Heart right ventricle (tissue), 16 donors: ENCODE measurements at regions not wholly inside any gene's neighbourhood (a gene's known extent, or its start where the extent isn't known, plus 50 kb on each side); places are given as distances from the start of the nearest gene placed in this dataset.

ENCODE experiments used
- ATAC-seq, 8 donors: fragments of 200-7000 bp; cut with Tn5 transposase; one replicate each; pipeline ENCODE4 v1.9.1; 2020; ENCODE audit warnings: mild to moderate bottlenecking in 8 of 8, moderate library complexity in 8 of 8, moderate number of reproducible peaks in 1 of 8
- DNase-seq, 2 donors: peaks; one replicate each; pipeline ENCODE4 v3.0.0-alpha.2; 2020
- H3K27ac ChIP-seq, 10 donors: fragments of 200-600 bp; sonication (generic) in 2 of 10; one replicate each; pipeline versions ENCODE4 v1.5.0 to v1.8.0; 2020 to 2022; ENCODE audit warnings: mild to moderate bottlenecking in 3 of 10
- H3K27me3 ChIP-seq, 7 donors: fragments of 200-600 bp; one replicate each; pipeline ENCODE4 v1.8.0; 2021 to 2022; ENCODE audit warnings: mild to moderate bottlenecking in 2 of 7
- H3K36me3 ChIP-seq, 9 donors: fragments of 200-600 bp; sonication (generic) in 1 of 9; one replicate each; pipeline versions ENCODE4 v1.5.0 to v1.8.0; 2020 to 2022; ENCODE audit warnings: mild to moderate bottlenecking in 2 of 9
- H3K4me1 ChIP-seq, 9 donors: fragments of 200-600 bp; sonication (generic) in 1 of 9; one replicate each; pipeline versions ENCODE4 v1.5.0 to v1.8.0; 2020 to 2022; ENCODE audit warnings: mild to moderate bottlenecking in 4 of 9
- H3K4me3 ChIP-seq, 10 donors: fragments of 200-600 bp; sonication (generic) in 2 of 10; one replicate each; pipeline versions ENCODE4 v1.5.0 to v1.8.0; 2020 to 2022; ENCODE audit warnings: mild to moderate bottlenecking in 7 of 10, moderate library complexity in 2 of 10
- H3K9me3 ChIP-seq, 11 donors: fragments of 200-600 bp in 10 of 11; sonication (generic) in 2 of 11; one replicate each; pipeline versions ENCODE4 v1.5.0 to v1.8.0; 2013 to 2022; ENCODE audit warnings: mild to moderate bottlenecking in 2 of 11, control low read depth in 1 of 11, moderate library complexity in 1 of 11
- CTCF ChIP-seq, 9 donors: fragments of 200-600 bp; sonication (generic) in 2 of 9; IDR thresholded peaks; one replicate each; pipeline versions ENCODE4 v1.5.0 to v1.8.0; 2021 to 2022; ENCODE audit warnings: antibody characterized with exemption in 9 of 9, mild to moderate bottlenecking in 5 of 9, moderate library complexity in 1 of 9
- WGBS, 2 donors: extraction: QIAGEN DNeasy Blood & Tissue Kit; methylation state at CpG; one replicate each; pipeline ENCODE4 v1.1.7; 2013; ENCODE audit warnings: inconsistent platforms in 1 of 2; 5-methylcytosine and 5-hydroxymethylcytosine counted together
- intact Hi-C, 10 donors: fragments of 100-400 bp; cut with DNase I; formaldehyde crosslinking; loops; one replicate each; pipeline versions ENCODE4 v1.11.1 to v1.14.2; 2022
- donor health status: Arrhythmogenic right ventricular cardiomyopathy.
- donor health status: ischemic (EF 13 %, LVEDD 7.1; RV severe dilation, severe dysfunction).
- donor health status: healthy with polysubstance abuse.
- donor health status: DM: no; HTN: yes; CAD: no.
- donor health status: DM: no; HTN: no; CAD: no.
- donor health status: ischemic (EF 25% LVEDD 6.9; RV normal size, moderate dysfunction).
- donor health status: ischemic (EF 25% LVEDD 5.7; RV mildly dilated, moderate dysfunction).
- donor health status: healthy.
- donor health status: DM: yes; HTN: yes; CAD: no.
- donor health status: Ischemic cardiomyopathy.
- donor health status: ischemic (EF 35%, LVEDD 5.7; RV mildly dilated, moderate dysfunction).
- donor health status: nonischemic (EF 11% LVEDD 7.7; RV severe dilation, severe dysfunction).
- donor health status: DM: yes; HTN: yes; CAD: no.
- donor health status: PGD.
- donor health status: ischemic (EF 29% LVEDD 5.4; RV normal size, mild dysfunction).
- donor health status: nonischemic (EF 23%, LVEDD 6.1; RV moderate dilation, normal function).

DNA sequence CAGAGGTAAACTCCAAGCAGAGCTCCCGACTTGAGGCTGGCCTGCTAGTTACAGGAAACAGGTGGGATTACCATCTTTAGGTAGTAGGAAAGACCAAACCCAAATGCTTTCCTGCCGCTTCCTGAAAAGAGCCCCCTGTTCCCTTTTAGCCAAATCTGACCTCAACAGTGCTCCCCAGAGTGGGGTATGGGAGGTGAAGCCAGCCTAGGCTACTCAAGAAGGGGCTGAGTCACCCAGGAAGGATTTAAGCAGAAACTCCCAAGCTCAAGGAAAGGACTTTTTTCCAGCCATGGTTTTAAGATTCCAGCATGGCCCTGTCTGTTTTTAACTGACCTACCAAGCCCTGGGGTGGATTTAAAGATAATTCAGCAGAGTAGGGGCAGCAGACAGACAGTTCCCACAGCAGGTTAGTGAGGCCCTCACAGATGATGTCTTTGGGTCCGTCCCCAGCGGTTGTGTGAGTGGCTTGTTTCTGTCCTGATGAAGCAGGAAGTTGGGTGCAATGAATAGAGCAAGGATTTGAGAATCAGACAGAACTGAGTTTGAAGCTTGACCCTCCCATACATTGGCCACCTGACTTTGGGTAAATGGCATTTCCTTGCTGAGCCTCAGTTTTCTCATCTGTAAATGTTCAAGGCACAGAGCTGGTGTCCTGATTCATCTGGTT is 76.9 kb upstream of the MAFB start:
- TF ChIP-seq CTCF (IDR thresholded peaks at IDR 0.05) = no peak
- ATAC-seq (peak in 3 of 8 donors; percentile 16 to 54 (median 43)), DNase-seq (no peak)
- peak overlapping the region in 1 of 10 donors; percentile 37 for H3K27ac ChIP-seq
- peaks cover 0 to 34% (median 5%) of the 10 kb centered on the region in 9 donors for H3K4me1 ChIP-seq
- H3K27me3 ChIP-seq = no peaks in the 10 kb centered on the region
- no peaks in the 10 kb centered on the region for H3K36me3 ChIP-seq
- intact Hi-C loops = no loop called here
- no peak overlapping the region for H3K4me3 ChIP-seq
- no peaks in the 10 kb centered on the region for H3K9me3 ChIP-seq
- 64 to 69% methylated on average over 4 of the region's 4 CpGs for WGBS, 2 donors

DNA sequence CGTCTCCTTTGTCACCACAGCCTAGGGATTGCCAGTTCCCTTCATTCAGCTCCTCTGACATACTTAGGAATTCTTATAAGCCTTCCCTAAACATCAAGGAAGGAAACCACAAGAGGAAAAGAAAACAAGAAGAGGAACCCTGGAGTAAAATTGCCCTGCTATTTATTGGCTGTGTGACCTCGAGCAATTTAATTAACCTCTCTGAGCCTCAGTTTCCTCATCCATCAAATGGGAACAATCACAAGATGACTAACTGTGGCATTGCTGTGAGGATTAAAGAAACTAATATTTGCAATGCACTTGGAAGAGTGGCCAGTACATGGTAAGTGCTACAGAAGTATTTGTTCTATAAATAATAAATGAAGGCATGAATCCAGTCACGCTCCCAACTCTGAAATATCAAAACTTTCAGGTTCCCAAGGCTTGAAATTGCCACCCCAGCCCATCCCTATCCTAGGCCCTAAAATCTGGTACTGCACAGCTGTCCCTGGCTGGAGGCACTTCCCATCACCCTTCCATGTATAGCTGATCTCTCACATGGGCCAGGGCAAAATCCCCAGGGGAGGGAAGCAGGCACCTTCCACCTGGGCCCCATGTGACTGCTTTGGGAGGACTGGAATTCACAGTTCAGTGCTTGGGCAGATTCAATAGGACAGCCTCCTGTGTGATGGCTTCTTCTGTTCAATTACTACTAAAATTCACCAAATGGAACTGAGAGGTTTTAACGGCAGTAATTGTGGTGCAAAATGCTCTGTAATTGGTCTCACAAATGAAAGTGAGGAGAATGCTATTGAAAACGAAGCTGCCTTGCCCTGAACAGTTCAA is 78.0 kb upstream of the MAFB start:
- no peak for TF ChIP-seq CTCF (IDR thresholded peaks at IDR 0.05)
- intact Hi-C loops = no loop called here
- Histone ChIP-seq H3K4me3 (no peak overlapping the region), H3K27ac (peak overlapping the region in 1 of 10 donors; percentile 37), H3K27me3 (no peaks in the 10 kb centered on the region), H3K4me1 (peaks cover 0 to 38% (median 6%) of the 10 kb centered on the region in 9 donors), H3K9me3 (no peaks in the 10 kb centered on the region), H3K36me3 (no peaks in the 10 kb centered on the region)
- 72 to 73% methylated on average over 5 of the region's 5 CpGs for WGBS, 2 donors
- ATAC-seq (no peak), DNase-seq (no peak)

GRCh38 chr20:40767615-40767924 is 78.5 kb upstream of the MAFB start:
- intact Hi-C loops = no loop called here
- TF ChIP-seq CTCF (IDR thresholded peaks at IDR 0.05) = no peak
- 93 to 94% methylated on average over 3 of the region's 3 CpGs for WGBS, 2 donors
- peaks cover 0 to 42% (median 10%) of the 10 kb centered on the region in 9 donors for H3K4me1 ChIP-seq
- H3K4me3 ChIP-seq = no peak overlapping the region
- H3K36me3 ChIP-seq = no peaks in the 10 kb centered on the region
- H3K27ac ChIP-seq = no peak overlapping the region
- DNase-seq (no peak), ATAC-seq (no peak)
- no peaks in the 10 kb centered on the region for H3K27me3 ChIP-seq
- no peaks in the 10 kb centered on the region for H3K9me3 ChIP-seq

GRCh38 chr20:40768105-40768504 is 79.1 kb upstream of the MAFB start:
- Histone ChIP-seq H3K9me3 (no peaks in the 10 kb centered on the region), H3K27ac (no peak overlapping the region), H3K4me1 (peaks cover 0 to 42% (median 10%) of the 10 kb centered on the region in 9 donors), H3K27me3 (no peaks in the 10 kb centered on the region), H3K4me3 (no peak overlapping the region), H3K36me3 (no peaks in the 10 kb centered on the region)
- TF ChIP-seq CTCF (IDR thresholded peaks at IDR 0.05) = no peak
- 83 to 86% methylated on average over 3 of the region's 3 CpGs for WGBS, 2 donors
- no peak for ATAC-seq
- no peak for DNase-seq
- intact Hi-C loops = no loop called here
